ENCODE measurements at regions not wholly inside any gene's neighbourhood (a gene's known extent, or its start where the extent isn't known, plus 50 kb on each side); places are given as distances from the start of the nearest gene placed in this dataset.

GRCh38 chr4:33886356-33886755 is 2358.0 kb downstream of the ARAP2 start:
- Histone ChIP-seq H3K79me1 (ENCODE audit: low read depth, low read length) (no peaks in the 10 kb centered on the region), H3K4me2 (ENCODE audit: insufficient read depth in 1 of 2, low read depth in 2 of 2, low read length in 2 of 2) (no peak overlapping the region), H3K4me1 (replicated peaks in 1 of 4; ENCODE audit: control insufficient read depth in 3 of 4, insufficient read depth in 4 of 4, low read length in 3 of 4) (no peaks in the 10 kb centered on the region; a peak in 1 of 7 replicates), H4K20me1 (replicated peaks in 1 of 2; ENCODE audit: control insufficient read depth in 1 of 2, insufficient read depth in 2 of 2, low read length in 2 of 2) (no peaks in the 10 kb centered on the region), H3K4me3 (ENCODE audit: extremely low read depth in 1 of 4, insufficient read depth in 2 of 4, low read depth in 3 of 4, low read length in 4 of 4) (no peak overlapping the region), H2BK120ac (replicated peaks; ENCODE audit: low read depth, low read length) (no peak overlapping the region), H3K18ac (ENCODE audit: extremely low read depth, low read length) (no peak overlapping the region), H3K14ac (ENCODE audit: insufficient read length) (no peak overlapping the region), H3K27ac (ENCODE audit: low read depth, low read length) (no peak overlapping the region), H2BK15ac (ENCODE audit: low read length) (no peak overlapping the region), H4K91ac (replicated peaks; ENCODE audit: insufficient read length, low read length) (no peak overlapping the region), H2BK5ac (ENCODE audit: low read depth, low read length) (no peak overlapping the region), H3K23ac (ENCODE audit: insufficient read length) (no peak overlapping the region), H3K9me3 (ENCODE audit: insufficient read depth in 2 of 2, low read depth in 1 of 2, low read length in 1 of 2) (no peaks in the 10 kb centered on the region), H2BK12ac (ENCODE audit: low read depth, low read length) (no peak overlapping the region), H2AFZ (ENCODE audit: low read length) (no peak overlapping the region), H3K27me3 (replicated peaks in 1 of 4; ENCODE audit: control insufficient read depth in 3 of 4, extremely low read depth in 1 of 4, insufficient read depth in 3 of 4, low read length in 3 of 4) (no peaks in the 10 kb centered on the region), H2AK5ac (ENCODE audit: low read depth, low read length) (no peak overlapping the region), H2BK20ac (ENCODE audit: low read length) (no peak overlapping the region), H3K79me2 (ENCODE audit: control insufficient read depth in 1 of 2, insufficient read depth in 2 of 2, low read length in 2 of 2) (no peaks in the 10 kb centered on the region), H3K56ac (replicated peaks; ENCODE audit: insufficient read length, low read depth, low read length) (no peak overlapping the region), H3K9ac (replicated peaks in 1 of 4; ENCODE audit: extremely low read depth in 1 of 4, low read depth in 3 of 4, low read length in 3 of 4) (no peak overlapping the region), H4K8ac (ENCODE audit: extremely low read depth, insufficient read depth, low read length) (no peak overlapping the region), H3K4ac (replicated peaks; ENCODE audit: insufficient read length, low read depth, low read length) (no peak overlapping the region), H3K36me3 (ENCODE audit: control insufficient read depth in 2 of 4, insufficient read depth in 4 of 4, low read length in 3 of 4) (no peaks in the 10 kb centered on the region), H4K5ac (ENCODE audit: insufficient read length, low read depth, low read length) (no peak overlapping the region), H3K23me2 (ENCODE audit: low read depth, low read length) (no peaks in the 10 kb centered on the region)
- no peak for DNase-seq (ENCODE audit: low read depth in 1 of 2, low spot score in 2 of 2)
- WGBS, 2 experiments (ENCODE audit: extremely low coverage in 1 of 2, insufficient coverage in 1 of 2, insufficient read length in 1 of 2, insufficient replicate concordance in 2 of 2, low coverage in 1 of 2, low lambda C conversion rate in 2 of 2, missing lambda C conversion rate in 1 of 2) = 95% methylated on average over 8 of the region's 8 CpGs; no CpG with 5 or more reads in 1 of the 2 experiments
- TF ChIP-seq MAFK (IDR thresholded peaks at IDR 0.05; ENCODE audit: low read depth, low read length) (no peak), CREB1 (IDR thresholded peaks at IDR 0.05) (no peak), MAX (IDR thresholded peaks at IDR 0.05) (no peak)
- FAIRE-seq = no peak
- ChIA-PET POLR2A (ENCODE audit: partially characterized antibody) (no interaction called here), CTCF (ENCODE audit: partially characterized antibody) (no interaction called here)
